ENCODE measurements at regions not wholly inside any gene's neighbourhood (a gene's known extent, or its start where the extent isn't known, plus 50 kb on each side); places are given as distances from the start of the nearest gene placed in this dataset.

- no peak overlapping the region for H3K9ac ChIP-seq
- H3K27ac ChIP-seq = no peak overlapping the region
- Mint-ChIP-seq H3K4me1 (no peaks in the 10 kb centered on the region), H3K27me3 (ENCODE audit: insufficient read depth, low read depth) (no peaks in the 10 kb centered on the region), H3K36me3 (no peaks in the 10 kb centered on the region), H3K27ac (no peak overlapping the region), H3K4me3 (no peak overlapping the region), H3K9me3 (no peaks in the 10 kb centered on the region)
- H3K9me3 ChIP-seq (ENCODE audit: low read depth) = no peaks in the 10 kb centered on the region
- H3F3A ChIP-seq (ENCODE audit: low read depth) = no peaks in the 10 kb centered on the region
- no peaks in the 10 kb centered on the region for H3K79me2 ChIP-seq (ENCODE audit: low read depth)
- H4K20me1 ChIP-seq (ENCODE audit: low read depth) = no peaks in the 10 kb centered on the region
- no peaks in the 10 kb centered on the region for H3K36me3 ChIP-seq
- H3K27me3 ChIP-seq = no peaks in the 10 kb centered on the region
- DNase-seq (ENCODE audit: low spot score) = no peak
- no peaks in the 10 kb centered on the region for H3K4me1 ChIP-seq
- no peak overlapping the region for H2AFZ ChIP-seq (replicated peaks)
- H3K4me3 ChIP-seq = no peak overlapping the region
- H3K4me2 ChIP-seq = no peak overlapping the region
- TF ChIP-seq EZH2 (IDR thresholded peaks at IDR 0.05) (no peak), EZH2phosphoT487 (IDR thresholded peaks at IDR 0.05) (no peak), CTCF (IDR thresholded peaks at IDR 0.05) (no peak)
Observed at GRCh38 chr12:126708492-126708896, 1558.5 kb upstream of the TMEM132C start.

- no peak for TF ChIP-seq EZH2phosphoT487 (IDR thresholded peaks at IDR 0.05)
- no peak for TF ChIP-seq CTCF (IDR thresholded peaks at IDR 0.05)
- no peak for TF ChIP-seq EZH2 (IDR thresholded peaks at IDR 0.05)
- no peaks in the 10 kb centered on the region for H4K20me1 ChIP-seq (ENCODE audit: low read depth)
- no peak overlapping the region for H3K4me3 ChIP-seq
- Mint-ChIP-seq H3K4me1 (peaks cover 9% of the 10 kb centered on the region), H3K4me3 (no peak overlapping the region), H3K27me3 (ENCODE audit: insufficient read depth, low read depth) (peaks cover 9% of the 10 kb centered on the region), H3K27ac (no peak overlapping the region), H3K36me3 (no peaks in the 10 kb centered on the region), H3K9me3 (peaks cover 9% of the 10 kb centered on the region)
- H3F3A ChIP-seq (ENCODE audit: low read depth) = no peaks in the 10 kb centered on the region
- no peak overlapping the region for H2AFZ ChIP-seq (replicated peaks)
- no peak overlapping the region for H3K27ac ChIP-seq
- peaks cover 4% of the 10 kb centered on the region for H3K27me3 ChIP-seq
- H3K4me2 ChIP-seq = no peak overlapping the region
- no peaks in the 10 kb centered on the region for H3K9me3 ChIP-seq (ENCODE audit: low read depth)
- DNase-seq (ENCODE audit: low spot score) = no peak
- no peaks in the 10 kb centered on the region for H3K36me3 ChIP-seq
- peaks cover 11% of the 10 kb centered on the region for H3K4me1 ChIP-seq
- no peaks in the 10 kb centered on the region for H3K79me2 ChIP-seq (ENCODE audit: low read depth)
- no peak overlapping the region for H3K9ac ChIP-seq
Observed at GRCh38 chr12:126718365-126718764, 1548.6 kb upstream of the TMEM132C start.

- Histone ChIP-seq H2AFZ (replicated peaks) (no peak overlapping the region), H3K27ac (no peak overlapping the region), H4K20me1 (ENCODE audit: low read depth) (no peaks in the 10 kb centered on the region), H3K36me3 (no peaks in the 10 kb centered on the region), H3K4me3 (no peak overlapping the region), H3F3A (ENCODE audit: low read depth) (no peaks in the 10 kb centered on the region), H3K9ac (no peak overlapping the region), H3K4me1 (peaks cover 11% of the 10 kb centered on the region), H3K27me3 (peaks cover 21% of the 10 kb centered on the region), H3K9me3 (ENCODE audit: low read depth) (no peaks in the 10 kb centered on the region), H3K4me2 (peak overlapping the region; percentile 45), H3K79me2 (ENCODE audit: low read depth) (no peaks in the 10 kb centered on the region)
- Mint-ChIP-seq H3K27me3 (ENCODE audit: insufficient read depth, low read depth) (peaks cover 16% of the 10 kb centered on the region), H3K4me3 (no peak overlapping the region), H3K9me3 (peaks cover 23% of the 10 kb centered on the region), H3K27ac (no peak overlapping the region), H3K4me1 (peaks cover 9% of the 10 kb centered on the region), H3K36me3 (peaks cover 2% of the 10 kb centered on the region)
- peak; percentile 24 for DNase-seq (ENCODE audit: low spot score)
- TF ChIP-seq EZH2 (IDR thresholded peaks at IDR 0.05) (no peak), CTCF (IDR thresholded peaks at IDR 0.05) (no peak), EZH2phosphoT487 (IDR thresholded peaks at IDR 0.05) (no peak)
Observed at GRCh38 chr12:126719912-126720705, 1546.9 kb upstream of the TMEM132C start.
